Stomach (tissue), 4 donors: ENCODE measurements at regions not wholly inside any gene's neighbourhood (a gene's known extent, or its start where the extent isn't known, plus 50 kb on each side); places are given as distances from the start of the nearest gene placed in this dataset.

ENCODE experiments used
- CTCF ChIP-seq, 7 experiments: fragments of 450-650 bp in 4 of 7; fragments of 200-600 bp in 3 of 7; sonication (generic) in 3 of 7; IDR thresholded peaks; one replicate each; pipeline ENCODE4 v1.5.1; 2016 to 2019; ENCODE audit warnings: antibody characterized with exemption in 7 of 7, control low read depth in 2 of 7, mild to moderate bottlenecking in 1 of 7
- EP300 ChIP-seq: sonication (generic); formaldehyde crosslinking; IDR thresholded peaks from one replicate; pipeline ENCODE4 v1.6.1; 2017; ENCODE audit warnings: antibody characterized with exemption
- POLR2A ChIP-seq, 4 donors: fragments of 450-650 bp; IDR thresholded peaks; one replicate each; pipeline ENCODE4 v1.6.1; 2016; ENCODE audit warnings: antibody characterized with exemption in 4 of 4, control low read depth in 2 of 4, mild to moderate bottlenecking in 1 of 4, moderate library complexity in 1 of 4

GRCh38 chr2:66903745-66904465, 469.0 kb downstream of the MEIS1 start:
- no peak for TF ChIP-seq CTCF (IDR thresholded peaks at IDR 0.05)
- no peak for TF ChIP-seq POLR2A (IDR thresholded peaks at IDR 0.05)
- no peak for TF ChIP-seq EP300
